Testis (tissue), 2 donors: ENCODE measurements at regions not wholly inside any gene's neighbourhood (a gene's known extent, or its start where the extent isn't known, plus 50 kb on each side); places are given as distances from the start of the nearest gene placed in this dataset.

ENCODE experiments used
- POLR2A ChIP-seq: fragments of 450-650 bp; IDR thresholded peaks from one replicate; pipeline ENCODE4 v1.6.1; 2017; ENCODE audit warnings: antibody characterized with exemption, mild to moderate bottlenecking, moderate library complexity
- TF ChIP-seq, protein P1 (sequence below), 3 experiments: fragments of 450-650 bp in 2 of 3; fragments of 200-600 bp in 1 of 3; sonication (generic) in 1 of 3; IDR thresholded peaks; one replicate each; pipeline ENCODE4 v1.5.1; 2016 to 2019; ENCODE audit warnings: antibody characterized with exemption in 3 of 3, mild to moderate bottlenecking in 2 of 3, moderate library complexity in 1 of 3

GRCh38 chrY:12365311-12365910 lies 335.6 kb upstream of the USP9Y start:
- TF ChIP-seq, protein P1, sequence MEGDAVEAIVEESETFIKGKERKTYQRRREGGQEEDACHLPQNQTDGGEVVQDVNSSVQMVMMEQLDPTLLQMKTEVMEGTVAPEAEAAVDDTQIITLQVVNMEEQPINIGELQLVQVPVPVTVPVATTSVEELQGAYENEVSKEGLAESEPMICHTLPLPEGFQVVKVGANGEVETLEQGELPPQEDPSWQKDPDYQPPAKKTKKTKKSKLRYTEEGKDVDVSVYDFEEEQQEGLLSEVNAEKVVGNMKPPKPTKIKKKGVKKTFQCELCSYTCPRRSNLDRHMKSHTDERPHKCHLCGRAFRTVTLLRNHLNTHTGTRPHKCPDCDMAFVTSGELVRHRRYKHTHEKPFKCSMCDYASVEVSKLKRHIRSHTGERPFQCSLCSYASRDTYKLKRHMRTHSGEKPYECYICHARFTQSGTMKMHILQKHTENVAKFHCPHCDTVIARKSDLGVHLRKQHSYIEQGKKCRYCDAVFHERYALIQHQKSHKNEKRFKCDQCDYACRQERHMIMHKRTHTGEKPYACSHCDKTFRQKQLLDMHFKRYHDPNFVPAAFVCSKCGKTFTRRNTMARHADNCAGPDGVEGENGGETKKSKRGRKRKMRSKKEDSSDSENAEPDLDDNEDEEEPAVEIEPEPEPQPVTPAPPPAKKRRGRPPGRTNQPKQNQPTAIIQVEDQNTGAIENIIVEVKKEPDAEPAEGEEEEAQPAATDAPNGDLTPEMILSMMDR (IDR thresholded peaks at IDR 0.05): no peak
- no peak for TF ChIP-seq POLR2A
